SK-N-SH (cell line): ENCODE measurements at regions not wholly inside any gene's neighbourhood (a gene's known extent, or its start where the extent isn't known, plus 50 kb on each side); places are given as distances from the start of the nearest gene placed in this dataset.

Experiments
- RAD21 ChIP-seq: IDR thresholded peaks from 2 replicates; pipeline ENCODE4 v1.6.1; 2012; ENCODE audit warnings: mild to moderate bottlenecking, low read length
- SMC3 ChIP-seq: IDR thresholded peaks from 2 replicates; pipeline ENCODE4 v1.6.1; 2012; ENCODE audit warnings: low read depth, low read length, improper control_type of control experiment

GRCh38 chr5:100691548-100691947 lies 156.4 kb downstream of the FAM174A start:
- TF ChIP-seq SMC3 (no peak), RAD21 (no peak)
